HUDEP-2 (cell line): ENCODE measurements at regions not wholly inside any gene's neighbourhood (a gene's known extent, or its start where the extent isn't known, plus 50 kb on each side); places are given as distances from the start of the nearest gene placed in this dataset.
"Not testable (repeated sequence)": the region's sequence is repeated elsewhere in the genome, so short reads cannot be mapped to it uniquely, and the experiment has no call there.

ENCODE experiments used
- DNase-seq, 76 experiments: peaks; one replicate each; lab custom pipeline; 2025; ENCODE audit not compliant: unreplicated experiment in 76 of 76; lab: John Stamatoyannopoulos, UW

GRCh38 chr7:96562458-96562857 lies 147.2 kb downstream of the SEM1 start:
- no peak for DNase-seq

- DNase-seq = no peak
Observed at GRCh38 chr7:96561892-96562291, 147.8 kb downstream of the SEM1 start.

- no peak for DNase-seq
Observed at GRCh38 chr7:96558530-96558929, 151.1 kb downstream of the SEM1 start.

- DNase-seq = no peak
Observed at GRCh38 chr7:96558093-96558492, 151.6 kb downstream of the SEM1 start.

GRCh38 chr7:96557598-96557997 lies 152.0 kb downstream of the SEM1 start:
- not testable (repeated sequence) for DNase-seq

GRCh38 chr7:96548664-96549063 lies 161.0 kb downstream of the SEM1 start:
- DNase-seq = no peak

GRCh38 chr7:96547371-96547811 lies 162.3 kb downstream of the SEM1 start:
- no peak for DNase-seq

- DNase-seq = no peak
Observed at GRCh38 chr7:96546426-96546825, 163.2 kb downstream of the SEM1 start.

GRCh38 chr7:96539471-96539870 lies 170.2 kb downstream of the SEM1 start:
- DNase-seq = no peak

GRCh38 chr7:96538632-96539031 lies 171.0 kb downstream of the SEM1 start:
- DNase-seq = no peak

- no peak for DNase-seq
Observed at GRCh38 chr7:96534221-96534620, 175.4 kb downstream of the SEM1 start.

- DNase-seq = no peak
Observed at GRCh38 chr7:96532428-96532935, 177.2 kb downstream of the SEM1 start.

GRCh38 chr7:96531331-96531730 lies 178.3 kb downstream of the SEM1 start:
- DNase-seq = no peak

GRCh38 chr7:96530786-96531185 lies 178.9 kb downstream of the SEM1 start:
- no peak for DNase-seq

- DNase-seq = no peak
Observed at GRCh38 chr7:96527133-96527827, 182.4 kb downstream of the SEM1 start.

- no peak for DNase-seq
Observed at GRCh38 chr7:96526496-96526895, 183.2 kb downstream of the SEM1 start.

GRCh38 chr7:96521068-96521894 lies 188.4 kb downstream of the SEM1 start:
- DNase-seq = no peak

GRCh38 chr7:96508371-96508770 lies 186.5 kb upstream of the SLC25A13 start:
- DNase-seq = no peak

GRCh38 chr7:96503597-96503996 lies 181.7 kb upstream of the SLC25A13 start:
- DNase-seq = no peak

GRCh38 chr7:96501318-96501717 lies 179.4 kb upstream of the SLC25A13 start:
- DNase-seq = no peak

- DNase-seq = no peak
Observed at GRCh38 chr7:96499532-96499931, 177.6 kb upstream of the SLC25A13 start.

- no peak for DNase-seq
Observed at GRCh38 chr7:96497567-96497966, 175.7 kb upstream of the SLC25A13 start.
